ENCODE measurements at regions not wholly inside any gene's neighbourhood (a gene's known extent, or its start where the extent isn't known, plus 50 kb on each side); places are given as distances from the start of the nearest gene placed in this dataset.

- no peak overlapping the region for H3K9ac ChIP-seq
- H3K9me2 ChIP-seq (ENCODE audit: insufficient read depth) = no peaks in the 10 kb centered on the region
- no peaks in the 10 kb centered on the region for H3K36me3 ChIP-seq (ENCODE audit: low read depth)
- H3K27me3 ChIP-seq (replicated peaks; ENCODE audit: insufficient read depth) = no peaks in the 10 kb centered on the region
- H3K4me2 ChIP-seq (ENCODE audit: unreplicated experiment) = no peak overlapping the region
- H4K20me1 ChIP-seq (ENCODE audit: insufficient read depth) = no peaks in the 10 kb centered on the region
- TF ChIP-seq EZH2phosphoT487 (IDR thresholded peaks at IDR 0.05; ENCODE audit: insufficient read depth, low read depth) = no peak
- no peak for TF ChIP-seq EZH2 (IDR thresholded peaks at IDR 0.05; ENCODE audit: insufficient read depth, poor library complexity, severe bottlenecking)
- H3K4me1 ChIP-seq (ENCODE audit: insufficient read depth) = no peaks in the 10 kb centered on the region
- in situ Hi-C loops (cut with MboI) = no loop called here
- no peaks in the 10 kb centered on the region for H3K9me3 ChIP-seq (ENCODE audit: low read depth)
- H3K79me2 ChIP-seq (ENCODE audit: insufficient read depth) = no peaks in the 10 kb centered on the region
- DNase-seq = no peak
- 20 to 34% methylated on average over 1 of the region's 1 CpG for WGBS, 2 experiments (ENCODE audit: low coverage in 1 of 2, low lambda C conversion rate in 2 of 2, missing lambda C conversion rate in 2 of 2)
- no peak overlapping the region for H2AFZ ChIP-seq
- H3F3A ChIP-seq (ENCODE audit: insufficient read depth) = no peaks in the 10 kb centered on the region
- no peak overlapping the region for H3K4me3 ChIP-seq
- no peak overlapping the region for H3K27ac ChIP-seq
Observed at GRCh38 chr20:6953611-6954010, 186.1 kb downstream of the BMP2 start.

- DNase-seq = no peak
- Histone ChIP-seq H3K4me3 (no peak overlapping the region), H3K9ac (no peak overlapping the region), H3K4me1 (ENCODE audit: insufficient read depth) (no peaks in the 10 kb centered on the region), H3K9me3 (ENCODE audit: low read depth) (no peaks in the 10 kb centered on the region), H3K9me2 (ENCODE audit: insufficient read depth) (no peaks in the 10 kb centered on the region), H3K79me2 (ENCODE audit: insufficient read depth) (no peaks in the 10 kb centered on the region), H4K20me1 (ENCODE audit: insufficient read depth) (no peaks in the 10 kb centered on the region), H3K27me3 (replicated peaks; ENCODE audit: insufficient read depth) (no peaks in the 10 kb centered on the region), H3K27ac (no peak overlapping the region), H3K36me3 (ENCODE audit: low read depth) (no peaks in the 10 kb centered on the region), H3F3A (ENCODE audit: insufficient read depth) (no peaks in the 10 kb centered on the region), H3K4me2 (ENCODE audit: unreplicated experiment) (no peak overlapping the region), H2AFZ (no peak overlapping the region)
- TF ChIP-seq EZH2phosphoT487 (IDR thresholded peaks at IDR 0.05; ENCODE audit: insufficient read depth, low read depth) (no peak), EZH2 (IDR thresholded peaks at IDR 0.05; ENCODE audit: insufficient read depth, poor library complexity, severe bottlenecking) (no peak)
- in situ Hi-C loops (cut with MboI) = no loop called here
- 52 to 56% methylated on average over 2 of the region's 2 CpGs for WGBS, 2 experiments (ENCODE audit: low coverage in 1 of 2, low lambda C conversion rate in 2 of 2, missing lambda C conversion rate in 2 of 2)
Observed at GRCh38 chr20:6954219-6954618, 186.7 kb downstream of the BMP2 start.

- H3K79me2 ChIP-seq (ENCODE audit: insufficient read depth) = no peaks in the 10 kb centered on the region
- no peak overlapping the region for H3K27ac ChIP-seq
- no peak for DNase-seq
- H3K4me2 ChIP-seq (ENCODE audit: unreplicated experiment) = no peak overlapping the region
- no peaks in the 10 kb centered on the region for H3F3A ChIP-seq (ENCODE audit: insufficient read depth)
- H2AFZ ChIP-seq = no peak overlapping the region
- H3K27me3 ChIP-seq (replicated peaks; ENCODE audit: insufficient read depth) = no peaks in the 10 kb centered on the region
- no peaks in the 10 kb centered on the region for H3K4me1 ChIP-seq (ENCODE audit: insufficient read depth)
- no peaks in the 10 kb centered on the region for H4K20me1 ChIP-seq (ENCODE audit: insufficient read depth)
- no peaks in the 10 kb centered on the region for H3K9me3 ChIP-seq (ENCODE audit: low read depth)
- no peak overlapping the region for H3K4me3 ChIP-seq
- H3K9ac ChIP-seq = no peak overlapping the region
- no peak for TF ChIP-seq EZH2phosphoT487 (IDR thresholded peaks at IDR 0.05; ENCODE audit: insufficient read depth, low read depth)
- no peak for TF ChIP-seq EZH2 (IDR thresholded peaks at IDR 0.05; ENCODE audit: insufficient read depth, poor library complexity, severe bottlenecking)
- no peaks in the 10 kb centered on the region for H3K9me2 ChIP-seq (ENCODE audit: insufficient read depth)
- in situ Hi-C loops (cut with MboI) = no loop called here
- no peaks in the 10 kb centered on the region for H3K36me3 ChIP-seq (ENCODE audit: low read depth)
- WGBS, 2 experiments (ENCODE audit: low coverage in 1 of 2, low lambda C conversion rate in 2 of 2, missing lambda C conversion rate in 2 of 2) = 40 to 44% methylated on average over 2 of the region's 2 CpGs
Observed at GRCh38 chr20:6956056-6956455, 188.6 kb downstream of the BMP2 start.

GRCh38 chr20:6956574-6956973 is 189.1 kb downstream of the BMP2 start:
- Histone ChIP-seq H3K36me3 (ENCODE audit: low read depth) (no peaks in the 10 kb centered on the region), H3K4me3 (no peak overlapping the region), H2AFZ (no peak overlapping the region), H3K4me2 (ENCODE audit: unreplicated experiment) (no peak overlapping the region), H3K9me3 (ENCODE audit: low read depth) (no peaks in the 10 kb centered on the region), H3F3A (ENCODE audit: insufficient read depth) (no peaks in the 10 kb centered on the region), H4K20me1 (ENCODE audit: insufficient read depth) (no peaks in the 10 kb centered on the region), H3K79me2 (ENCODE audit: insufficient read depth) (no peaks in the 10 kb centered on the region), H3K27ac (no peak overlapping the region), H3K27me3 (replicated peaks; ENCODE audit: insufficient read depth) (no peaks in the 10 kb centered on the region), H3K9me2 (ENCODE audit: insufficient read depth) (no peaks in the 10 kb centered on the region), H3K4me1 (ENCODE audit: insufficient read depth) (no peaks in the 10 kb centered on the region), H3K9ac (no peak overlapping the region)
- no peak for TF ChIP-seq EZH2 (IDR thresholded peaks at IDR 0.05; ENCODE audit: insufficient read depth, poor library complexity, severe bottlenecking)
- no peak for TF ChIP-seq EZH2phosphoT487 (IDR thresholded peaks at IDR 0.05; ENCODE audit: insufficient read depth, low read depth)
- in situ Hi-C loops (cut with MboI) = no loop called here
- peak; percentile 3 for DNase-seq
- 28 to 29% methylated on average over 5 of the region's 5 CpGs for WGBS, 2 experiments (ENCODE audit: low coverage in 1 of 2, low lambda C conversion rate in 2 of 2, missing lambda C conversion rate in 2 of 2)

GRCh38 chr20:6959900-6960312 is 192.4 kb downstream of the BMP2 start:
- WGBS, 2 experiments (ENCODE audit: low coverage in 1 of 2, low lambda C conversion rate in 2 of 2, missing lambda C conversion rate in 2 of 2) = 18 to 24% methylated on average over 3 of the region's 3 CpGs
- no peaks in the 10 kb centered on the region for H3K36me3 ChIP-seq (ENCODE audit: low read depth)
- no peaks in the 10 kb centered on the region for H3K9me2 ChIP-seq (ENCODE audit: insufficient read depth)
- no peaks in the 10 kb centered on the region for H3K9me3 ChIP-seq (ENCODE audit: low read depth)
- H3K4me3 ChIP-seq = no peak overlapping the region
- H3K4me2 ChIP-seq (ENCODE audit: unreplicated experiment) = no peak overlapping the region
- no peaks in the 10 kb centered on the region for H3K79me2 ChIP-seq (ENCODE audit: insufficient read depth)
- H3K27me3 ChIP-seq (replicated peaks; ENCODE audit: insufficient read depth) = no peaks in the 10 kb centered on the region
- no peak for TF ChIP-seq EZH2phosphoT487 (IDR thresholded peaks at IDR 0.05; ENCODE audit: insufficient read depth, low read depth)
- TF ChIP-seq EZH2 (IDR thresholded peaks at IDR 0.05; ENCODE audit: insufficient read depth, poor library complexity, severe bottlenecking) = no peak
- H4K20me1 ChIP-seq (ENCODE audit: insufficient read depth) = no peaks in the 10 kb centered on the region
- H2AFZ ChIP-seq = no peak overlapping the region
- no peak overlapping the region for H3K27ac ChIP-seq
- no peak for DNase-seq
- in situ Hi-C loops (cut with MboI) = no loop called here
- H3K4me1 ChIP-seq (ENCODE audit: insufficient read depth) = no peaks in the 10 kb centered on the region
- H3F3A ChIP-seq (ENCODE audit: insufficient read depth) = no peaks in the 10 kb centered on the region
- no peak overlapping the region for H3K9ac ChIP-seq

Data from GM23248 (cell line).